ENCODE measurements at regions not wholly inside any gene's neighbourhood (a gene's known extent, or its start where the extent isn't known, plus 50 kb on each side); places are given as distances from the start of the nearest gene placed in this dataset.

- H3K4me3 ChIP-seq (ENCODE audit: low read depth, low read length) = no peak overlapping the region
- H3K27me3 ChIP-seq (ENCODE audit: control insufficient read depth, insufficient read depth, low read length) = no peaks in the 10 kb centered on the region
- no peaks in the 10 kb centered on the region for H3K4me1 ChIP-seq (ENCODE audit: control insufficient read depth, insufficient read depth, low read length)
- no peak overlapping the region for H3K27ac ChIP-seq (ENCODE audit: low read depth, low read length)
- H3K36me3 ChIP-seq (ENCODE audit: control insufficient read depth, insufficient read depth, low read length) = no peaks in the 10 kb centered on the region
- H3K9me3 ChIP-seq (ENCODE audit: control insufficient read depth, insufficient read depth, low read depth, low read length) = no peaks in the 10 kb centered on the region; the same call in 1 of the 2 replicates
- no peak overlapping the region for H3K9ac ChIP-seq (ENCODE audit: low read length)
Observed at GRCh38 chr21:41011951-41012366, 156.0 kb upstream of the BACE2 start.

GRCh38 chr21:41012425-41012824, 155.5 kb upstream of the BACE2 start:
- no peaks in the 10 kb centered on the region for H3K4me1 ChIP-seq (ENCODE audit: control insufficient read depth, insufficient read depth, low read length)
- no peaks in the 10 kb centered on the region for H3K9me3 ChIP-seq (ENCODE audit: control insufficient read depth, insufficient read depth, low read depth, low read length)
- H3K9ac ChIP-seq (ENCODE audit: low read length) = no peak overlapping the region
- no peak overlapping the region for H3K4me3 ChIP-seq (ENCODE audit: low read depth, low read length)
- H3K36me3 ChIP-seq (ENCODE audit: control insufficient read depth, insufficient read depth, low read length) = no peaks in the 10 kb centered on the region
- H3K27ac ChIP-seq (ENCODE audit: low read depth, low read length) = no peak overlapping the region
- no peaks in the 10 kb centered on the region for H3K27me3 ChIP-seq (ENCODE audit: control insufficient read depth, insufficient read depth, low read length)

DNA sequence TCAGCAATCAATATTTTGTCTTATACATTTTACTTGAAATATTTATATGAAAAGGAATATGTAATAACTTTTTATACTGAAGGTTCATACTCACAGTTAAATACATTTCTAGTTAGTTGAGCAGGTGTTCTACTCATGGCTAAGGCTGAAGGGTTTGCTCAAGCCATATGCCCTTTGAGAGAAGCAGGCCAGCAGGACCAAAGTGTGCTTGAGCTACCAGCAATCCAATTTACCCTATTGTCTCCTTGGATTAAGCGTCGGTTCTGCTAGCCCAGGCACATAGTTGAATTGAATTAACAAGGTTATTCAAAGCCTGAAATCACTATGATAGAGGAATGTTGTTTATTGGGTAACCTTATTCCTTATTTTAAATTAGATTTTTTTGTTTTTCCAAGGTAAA, 151.5 kb upstream of the BACE2 start:
- Histone ChIP-seq H3K4me1 (ENCODE audit: control insufficient read depth, insufficient read depth, low read length) (no peaks in the 10 kb centered on the region), H3K9me3 (ENCODE audit: control insufficient read depth, insufficient read depth, low read depth, low read length) (no peaks in the 10 kb centered on the region), H3K27ac (ENCODE audit: low read depth, low read length) (no peak overlapping the region), H3K27me3 (ENCODE audit: control insufficient read depth, insufficient read depth, low read length) (peaks cover 4% of the 10 kb centered on the region; the same call in 1 of the 2 replicates), H3K9ac (ENCODE audit: low read length) (no peak overlapping the region), H3K4me3 (ENCODE audit: low read depth, low read length) (no peak overlapping the region), H3K36me3 (ENCODE audit: control insufficient read depth, insufficient read depth, low read length) (no peaks in the 10 kb centered on the region)

GRCh38 chr21:41018431-41018830, 149.5 kb upstream of the BACE2 start:
- peaks cover 5% of the 10 kb centered on the region; the same call in 1 of the 2 replicates for H3K27me3 ChIP-seq (ENCODE audit: control insufficient read depth, insufficient read depth, low read length)
- H3K9me3 ChIP-seq (ENCODE audit: control insufficient read depth, insufficient read depth, low read depth, low read length) = no peaks in the 10 kb centered on the region
- H3K36me3 ChIP-seq (ENCODE audit: control insufficient read depth, insufficient read depth, low read length) = no peaks in the 10 kb centered on the region
- H3K9ac ChIP-seq (ENCODE audit: low read length) = no peak overlapping the region
- no peak overlapping the region for H3K27ac ChIP-seq (ENCODE audit: low read depth, low read length)
- no peak overlapping the region for H3K4me3 ChIP-seq (ENCODE audit: low read depth, low read length)
- no peaks in the 10 kb centered on the region for H3K4me1 ChIP-seq (ENCODE audit: control insufficient read depth, insufficient read depth, low read length)

DNA sequence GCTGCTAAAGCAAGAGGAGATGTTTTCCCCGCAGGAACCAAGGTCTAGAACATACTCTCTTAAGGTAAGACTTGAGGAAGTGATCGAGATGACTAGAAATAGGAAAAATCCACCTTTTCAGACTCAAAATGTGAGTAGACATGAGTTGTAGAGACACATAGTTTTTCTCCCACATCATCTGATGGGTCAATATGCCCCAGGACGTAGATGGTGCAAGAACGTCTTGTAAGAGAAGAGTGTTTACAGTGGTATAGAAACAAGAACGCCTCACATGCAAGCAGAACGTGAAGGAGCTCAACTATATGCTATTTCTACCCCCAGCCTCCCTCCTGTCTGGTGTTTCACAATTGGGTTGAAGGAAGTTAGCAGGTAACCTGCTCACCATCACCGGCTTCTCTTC, 144.0 kb upstream of the BACE2 start:
- Histone ChIP-seq H3K4me1 (ENCODE audit: control insufficient read depth, insufficient read depth, low read length) (no peaks in the 10 kb centered on the region), H3K4me3 (ENCODE audit: low read depth, low read length) (no peak overlapping the region), H3K36me3 (ENCODE audit: control insufficient read depth, insufficient read depth, low read length) (no peaks in the 10 kb centered on the region), H3K9me3 (ENCODE audit: control insufficient read depth, insufficient read depth, low read depth, low read length) (peaks cover 2% of the 10 kb centered on the region; the same call in 1 of the 2 replicates), H3K27ac (ENCODE audit: low read depth, low read length) (no peak overlapping the region), H3K27me3 (ENCODE audit: control insufficient read depth, insufficient read depth, low read length) (peaks cover 5% of the 10 kb centered on the region; the same call in 1 of the 2 replicates), H3K9ac (ENCODE audit: low read length) (no peak overlapping the region)

- H3K9me3 ChIP-seq (ENCODE audit: control insufficient read depth, insufficient read depth, low read depth, low read length) = peaks cover 2% of the 10 kb centered on the region; the same call in 1 of the 2 replicates
Observed at GRCh38 chr21:41024341-41024740, 143.6 kb upstream of the BACE2 start.

GRCh38 chr21:41024746-41025254, 143.2 kb upstream of the BACE2 start:
- Histone ChIP-seq H3K4me3 (ENCODE audit: low read depth, low read length) (no peak overlapping the region), H3K4me1 (ENCODE audit: control insufficient read depth, insufficient read depth, low read length) (no peaks in the 10 kb centered on the region), H3K27ac (ENCODE audit: low read depth, low read length) (no peak overlapping the region), H3K36me3 (ENCODE audit: control insufficient read depth, insufficient read depth, low read length) (no peaks in the 10 kb centered on the region), H3K27me3 (ENCODE audit: control insufficient read depth, insufficient read depth, low read length) (peaks cover 5% of the 10 kb centered on the region; the same call in 1 of the 2 replicates), H3K9me3 (ENCODE audit: control insufficient read depth, insufficient read depth, low read depth, low read length) (peaks cover 2% of the 10 kb centered on the region; the same call in 1 of the 2 replicates), H3K9ac (ENCODE audit: low read length) (no peak overlapping the region)

More at GRCh38 chr21:41024341-41024740, 143.6 kb upstream of the BACE2 start:
- peaks cover 5% of the 10 kb centered on the region; the same call in 1 of the 2 replicates for H3K27me3 ChIP-seq (ENCODE audit: control insufficient read depth, insufficient read depth, low read length)
- no peak overlapping the region for H3K4me3 ChIP-seq (ENCODE audit: low read depth, low read length)
- H3K36me3 ChIP-seq (ENCODE audit: control insufficient read depth, insufficient read depth, low read length) = no peaks in the 10 kb centered on the region
- no peak overlapping the region for H3K27ac ChIP-seq (ENCODE audit: low read depth, low read length)
- H3K9ac ChIP-seq (ENCODE audit: low read length) = no peak overlapping the region
- no peaks in the 10 kb centered on the region for H3K4me1 ChIP-seq (ENCODE audit: control insufficient read depth, insufficient read depth, low read length)

- no peaks in the 10 kb centered on the region for H3K36me3 ChIP-seq (ENCODE audit: control insufficient read depth, insufficient read depth, low read length)
- no peaks in the 10 kb centered on the region for H3K27me3 ChIP-seq (ENCODE audit: control insufficient read depth, insufficient read depth, low read length)
- H3K4me3 ChIP-seq (ENCODE audit: low read depth, low read length) = no peak overlapping the region
- peaks cover 2% of the 10 kb centered on the region; the same call in 1 of the 2 replicates for H3K9me3 ChIP-seq (ENCODE audit: control insufficient read depth, insufficient read depth, low read depth, low read length)
- H3K4me1 ChIP-seq (ENCODE audit: control insufficient read depth, insufficient read depth, low read length) = no peaks in the 10 kb centered on the region
- no peak overlapping the region for H3K27ac ChIP-seq (ENCODE audit: low read depth, low read length)
- no peak overlapping the region for H3K9ac ChIP-seq (ENCODE audit: low read length)
Observed at GRCh38 chr21:41029571-41029970, 138.4 kb upstream of the BACE2 start.

GRCh38 chr21:41031701-41032220, 136.2 kb upstream of the BACE2 start:
- Histone ChIP-seq H3K27ac (ENCODE audit: low read depth, low read length) (no peak overlapping the region), H3K9me3 (ENCODE audit: control insufficient read depth, insufficient read depth, low read depth, low read length) (no peaks in the 10 kb centered on the region), H3K4me3 (ENCODE audit: low read depth, low read length) (no peak overlapping the region), H3K36me3 (ENCODE audit: control insufficient read depth, insufficient read depth, low read length) (no peaks in the 10 kb centered on the region), H3K4me1 (ENCODE audit: control insufficient read depth, insufficient read depth, low read length) (no peaks in the 10 kb centered on the region), H3K27me3 (ENCODE audit: control insufficient read depth, insufficient read depth, low read length) (no peaks in the 10 kb centered on the region), H3K9ac (ENCODE audit: low read length) (no peak overlapping the region)

- no peak overlapping the region for H3K27ac ChIP-seq (ENCODE audit: low read depth, low read length)
- no peak overlapping the region for H3K9ac ChIP-seq (ENCODE audit: low read length)
- peaks cover 4% of the 10 kb centered on the region; the same call in 1 of the 2 replicates for H3K4me1 ChIP-seq (ENCODE audit: control insufficient read depth, insufficient read depth, low read length)
- no peaks in the 10 kb centered on the region for H3K27me3 ChIP-seq (ENCODE audit: control insufficient read depth, insufficient read depth, low read length)
- no peaks in the 10 kb centered on the region for H3K9me3 ChIP-seq (ENCODE audit: control insufficient read depth, insufficient read depth, low read depth, low read length)
- H3K4me3 ChIP-seq (ENCODE audit: low read depth, low read length) = no peak overlapping the region
- no peaks in the 10 kb centered on the region for H3K36me3 ChIP-seq (ENCODE audit: control insufficient read depth, insufficient read depth, low read length)
Observed at GRCh38 chr21:41032541-41032940, 135.4 kb upstream of the BACE2 start.

- peaks cover 9% of the 10 kb centered on the region; the same call in 1 of the 2 replicates for H3K4me1 ChIP-seq (ENCODE audit: control insufficient read depth, insufficient read depth, low read length)
- H3K36me3 ChIP-seq (ENCODE audit: control insufficient read depth, insufficient read depth, low read length) = no peaks in the 10 kb centered on the region
Observed at GRCh38 chr21:41037212-41037611, 130.7 kb upstream of the BACE2 start.

More at GRCh38 chr21:41037212-41037611, 130.7 kb upstream of the BACE2 start:
- Histone ChIP-seq H3K4me3 (ENCODE audit: low read depth, low read length) (no peak overlapping the region), H3K27ac (ENCODE audit: low read depth, low read length) (no peak overlapping the region), H3K27me3 (ENCODE audit: control insufficient read depth, insufficient read depth, low read length) (no peaks in the 10 kb centered on the region), H3K9ac (ENCODE audit: low read length) (no peak overlapping the region), H3K9me3 (ENCODE audit: control insufficient read depth, insufficient read depth, low read depth, low read length) (no peaks in the 10 kb centered on the region)

Data from HUES6 (cell line).